ENCODE measurements at regions not wholly inside any gene's neighbourhood (a gene's known extent, or its start where the extent isn't known, plus 50 kb on each side); places are given as distances from the start of the nearest gene placed in this dataset.

GRCh38 chr3:173255555-173255954 is 114.5 kb upstream of the SPATA16 start:
- no peak overlapping the region for H3K27ac Mint-ChIP-seq
- DNase-seq (ENCODE audit: low spot score) (no peak), ATAC-seq (no peak)
- H3K4me3 Mint-ChIP-seq, result no peak overlapping the region
- CTCF ChIA-PET, result no interaction called here
- POLR2A ChIA-PET, result no interaction called here
- peaks cover 10% of the 10 kb centered on the region for H3K36me3 Mint-ChIP-seq
- peaks cover 12% of the 10 kb centered on the region for H3K27me3 Mint-ChIP-seq (ENCODE audit: low read depth)
- H3K4me1 Mint-ChIP-seq, result peaks cover 31% of the 10 kb centered on the region
- H3K9me3 Mint-ChIP-seq, result peaks cover 12% of the 10 kb centered on the region
- TF ChIP-seq NR1H2 (CRISPR knock-in tag; IDR thresholded peaks at IDR 0.05), result no peak
- TF ChIP-seq ZNF263 (CRISPR knock-in tag; IDR thresholded peaks at IDR 0.05; ENCODE audit: low read depth), result no peak
- TF ChIP-seq, protein P1, sequence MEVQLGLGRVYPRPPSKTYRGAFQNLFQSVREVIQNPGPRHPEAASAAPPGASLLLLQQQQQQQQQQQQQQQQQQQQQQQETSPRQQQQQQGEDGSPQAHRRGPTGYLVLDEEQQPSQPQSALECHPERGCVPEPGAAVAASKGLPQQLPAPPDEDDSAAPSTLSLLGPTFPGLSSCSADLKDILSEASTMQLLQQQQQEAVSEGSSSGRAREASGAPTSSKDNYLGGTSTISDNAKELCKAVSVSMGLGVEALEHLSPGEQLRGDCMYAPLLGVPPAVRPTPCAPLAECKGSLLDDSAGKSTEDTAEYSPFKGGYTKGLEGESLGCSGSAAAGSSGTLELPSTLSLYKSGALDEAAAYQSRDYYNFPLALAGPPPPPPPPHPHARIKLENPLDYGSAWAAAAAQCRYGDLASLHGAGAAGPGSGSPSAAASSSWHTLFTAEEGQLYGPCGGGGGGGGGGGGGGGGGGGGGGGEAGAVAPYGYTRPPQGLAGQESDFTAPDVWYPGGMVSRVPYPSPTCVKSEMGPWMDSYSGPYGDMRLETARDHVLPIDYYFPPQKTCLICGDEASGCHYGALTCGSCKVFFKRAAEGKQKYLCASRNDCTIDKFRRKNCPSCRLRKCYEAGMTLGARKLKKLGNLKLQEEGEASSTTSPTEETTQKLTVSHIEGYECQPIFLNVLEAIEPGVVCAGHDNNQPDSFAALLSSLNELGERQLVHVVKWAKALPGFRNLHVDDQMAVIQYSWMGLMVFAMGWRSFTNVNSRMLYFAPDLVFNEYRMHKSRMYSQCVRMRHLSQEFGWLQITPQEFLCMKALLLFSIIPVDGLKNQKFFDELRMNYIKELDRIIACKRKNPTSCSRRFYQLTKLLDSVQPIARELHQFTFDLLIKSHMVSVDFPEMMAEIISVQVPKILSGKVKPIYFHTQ (CRISPR knock-in tag; IDR thresholded peaks at IDR 0.05), result no peak
- TF ChIP-seq E2F4 (CRISPR knock-in tag; IDR thresholded peaks at IDR 0.05; ENCODE audit: borderline replicate concordance, low read depth), result no peak
- no peak for TF ChIP-seq SOX15 (CRISPR knock-in tag; IDR thresholded peaks at IDR 0.05)
- TF ChIP-seq, protein P2, sequence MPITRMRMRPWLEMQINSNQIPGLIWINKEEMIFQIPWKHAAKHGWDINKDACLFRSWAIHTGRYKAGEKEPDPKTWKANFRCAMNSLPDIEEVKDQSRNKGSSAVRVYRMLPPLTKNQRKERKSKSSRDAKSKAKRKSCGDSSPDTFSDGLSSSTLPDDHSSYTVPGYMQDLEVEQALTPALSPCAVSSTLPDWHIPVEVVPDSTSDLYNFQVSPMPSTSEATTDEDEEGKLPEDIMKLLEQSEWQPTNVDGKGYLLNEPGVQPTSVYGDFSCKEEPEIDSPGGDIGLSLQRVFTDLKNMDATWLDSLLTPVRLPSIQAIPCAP (CRISPR knock-in tag; IDR thresholded peaks at IDR 0.05), result no peak
- TF ChIP-seq GTF2I (CRISPR knock-in tag; conservative IDR thresholded peaks at IDR 0.05), result no peak
- TF ChIP-seq PRRX2 (CRISPR knock-in tag; IDR thresholded peaks at IDR 0.05), result no peak
- no peak for TF ChIP-seq ATF3 (CRISPR knock-in tag; conservative IDR thresholded peaks at IDR 0.05)
- TF ChIP-seq, protein P3, sequence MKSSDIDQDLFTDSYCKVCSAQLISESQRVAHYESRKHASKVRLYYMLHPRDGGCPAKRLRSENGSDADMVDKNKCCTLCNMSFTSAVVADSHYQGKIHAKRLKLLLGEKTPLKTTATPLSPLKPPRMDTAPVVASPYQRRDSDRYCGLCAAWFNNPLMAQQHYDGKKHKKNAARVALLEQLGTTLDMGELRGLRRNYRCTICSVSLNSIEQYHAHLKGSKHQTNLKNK (CRISPR knock-in tag; IDR thresholded peaks at IDR 0.05), result no peak
- TF ChIP-seq FOXP1 (CRISPR knock-in tag; IDR thresholded peaks at IDR 0.05; ENCODE audit: borderline replicate concordance), result no peak
- TF ChIP-seq ZNF671 (CRISPR knock-in tag; IDR thresholded peaks at IDR 0.05), result no peak
- TF ChIP-seq, protein P4, sequence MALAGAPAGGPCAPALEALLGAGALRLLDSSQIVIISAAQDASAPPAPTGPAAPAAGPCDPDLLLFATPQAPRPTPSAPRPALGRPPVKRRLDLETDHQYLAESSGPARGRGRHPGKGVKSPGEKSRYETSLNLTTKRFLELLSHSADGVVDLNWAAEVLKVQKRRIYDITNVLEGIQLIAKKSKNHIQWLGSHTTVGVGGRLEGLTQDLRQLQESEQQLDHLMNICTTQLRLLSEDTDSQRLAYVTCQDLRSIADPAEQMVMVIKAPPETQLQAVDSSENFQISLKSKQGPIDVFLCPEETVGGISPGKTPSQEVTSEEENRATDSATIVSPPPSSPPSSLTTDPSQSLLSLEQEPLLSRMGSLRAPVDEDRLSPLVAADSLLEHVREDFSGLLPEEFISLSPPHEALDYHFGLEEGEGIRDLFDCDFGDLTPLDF (CRISPR knock-in tag; IDR thresholded peaks at IDR 0.05), result no peak
- TF ChIP-seq ZNF317 (CRISPR knock-in tag; IDR thresholded peaks at IDR 0.05; ENCODE audit: borderline replicate concordance, low read depth), result no peak
- TF ChIP-seq FOXK1 (CRISPR knock-in tag; IDR thresholded peaks at IDR 0.05), result no peak
- TF ChIP-seq USF2 (CRISPR knock-in tag; IDR thresholded peaks at IDR 0.05), result no peak

DNA sequence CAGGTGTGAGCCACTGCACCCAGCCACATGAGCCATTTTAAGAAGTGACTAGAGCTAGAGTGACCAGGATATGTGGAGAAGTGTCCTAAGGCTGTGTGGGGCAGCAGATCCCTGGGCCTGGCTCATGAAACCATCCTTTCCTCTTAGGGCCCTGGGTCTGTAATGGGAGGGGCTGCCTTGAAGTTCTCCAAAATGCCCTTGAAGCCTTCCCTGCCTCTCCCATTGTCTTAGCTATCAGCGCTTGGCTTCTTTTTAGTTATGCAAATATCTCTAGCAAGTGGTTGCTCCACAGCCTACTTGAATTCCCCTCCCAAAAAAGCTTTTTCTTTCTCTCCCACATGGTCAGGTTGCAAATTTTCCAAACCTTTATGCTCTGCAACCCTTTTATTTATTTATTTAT is 112.4 kb upstream of the SPATA16 start:
- DNase-seq (ENCODE audit: low spot score) (no peak), ATAC-seq (peak; percentile 95)
- peaks cover 30% of the 10 kb centered on the region for H3K4me1 Mint-ChIP-seq
- ChIA-PET CTCF (no interaction called here), POLR2A (interaction anchor here (0.6 kb wide), 1 partner anchor 12 kb away, joined by 4 read pairs; no protein-coding TSS in a partner anchor)
- H3K36me3 Mint-ChIP-seq, result peaks cover 17% of the 10 kb centered on the region
- no peak overlapping the region for H3K27ac Mint-ChIP-seq
- peaks cover 32% of the 10 kb centered on the region for H3K9me3 Mint-ChIP-seq
- peaks cover 12% of the 10 kb centered on the region for H3K27me3 Mint-ChIP-seq (ENCODE audit: low read depth)
- H3K4me3 Mint-ChIP-seq, result no peak overlapping the region
- TF ChIP-seq, protein P5, sequence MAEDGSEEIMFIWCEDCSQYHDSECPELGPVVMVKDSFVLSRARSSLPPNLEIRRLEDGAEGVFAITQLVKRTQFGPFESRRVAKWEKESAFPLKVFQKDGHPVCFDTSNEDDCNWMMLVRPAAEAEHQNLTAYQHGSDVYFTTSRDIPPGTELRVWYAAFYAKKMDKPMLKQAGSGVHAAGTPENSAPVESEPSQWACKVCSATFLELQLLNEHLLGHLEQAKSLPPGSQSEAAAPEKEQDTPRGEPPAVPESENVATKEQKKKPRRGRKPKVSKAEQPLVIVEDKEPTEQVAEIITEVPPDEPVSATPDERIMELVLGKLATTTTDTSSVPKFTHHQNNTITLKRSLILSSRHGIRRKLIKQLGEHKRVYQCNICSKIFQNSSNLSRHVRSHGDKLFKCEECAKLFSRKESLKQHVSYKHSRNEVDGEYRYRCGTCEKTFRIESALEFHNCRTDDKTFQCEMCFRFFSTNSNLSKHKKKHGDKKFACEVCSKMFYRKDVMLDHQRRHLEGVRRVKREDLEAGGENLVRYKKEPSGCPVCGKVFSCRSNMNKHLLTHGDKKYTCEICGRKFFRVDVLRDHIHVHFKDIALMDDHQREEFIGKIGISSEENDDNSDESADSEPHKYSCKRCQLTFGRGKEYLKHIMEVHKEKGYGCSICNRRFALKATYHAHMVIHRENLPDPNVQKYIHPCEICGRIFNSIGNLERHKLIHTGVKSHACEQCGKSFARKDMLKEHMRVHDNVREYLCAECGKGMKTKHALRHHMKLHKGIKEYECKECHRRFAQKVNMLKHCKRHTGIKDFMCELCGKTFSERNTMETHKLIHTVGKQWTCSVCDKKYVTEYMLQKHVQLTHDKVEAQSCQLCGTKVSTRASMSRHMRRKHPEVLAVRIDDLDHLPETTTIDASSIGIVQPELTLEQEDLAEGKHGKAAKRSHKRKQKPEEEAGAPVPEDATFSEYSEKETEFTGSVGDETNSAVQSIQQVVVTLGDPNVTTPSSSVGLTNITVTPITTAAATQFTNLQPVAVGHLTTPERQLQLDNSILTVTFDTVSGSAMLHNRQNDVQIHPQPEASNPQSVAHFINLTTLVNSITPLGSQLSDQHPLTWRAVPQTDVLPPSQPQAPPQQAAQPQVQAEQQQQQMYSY (CRISPR knock-in tag; IDR thresholded peaks at IDR 0.05), result no peak
- TF ChIP-seq TP53 (CRISPR knock-in tag; IDR thresholded peaks at IDR 0.05) (no peak), ZNF671 (CRISPR knock-in tag; IDR thresholded peaks at IDR 0.05) (no peak), SMAD3 (CRISPR knock-in tag; IDR thresholded peaks at IDR 0.05; ENCODE audit: borderline replicate concordance) (no peak), MAX (CRISPR knock-in tag; IDR thresholded peaks at IDR 0.05) (no peak), ATF1 (CRISPR knock-in tag; IDR thresholded peaks at IDR 0.05) (no peak), ZNF263 (CRISPR knock-in tag; IDR thresholded peaks at IDR 0.05; ENCODE audit: low read depth) (no peak), JUN (CRISPR knock-in tag; IDR thresholded peaks at IDR 0.05) (no peak), RORB (CRISPR knock-in tag; IDR thresholded peaks at IDR 0.05) (no peak), ZNF232 (CRISPR knock-in tag; IDR thresholded peaks at IDR 0.05) (no peak)
- TF ChIP-seq, protein P6, sequence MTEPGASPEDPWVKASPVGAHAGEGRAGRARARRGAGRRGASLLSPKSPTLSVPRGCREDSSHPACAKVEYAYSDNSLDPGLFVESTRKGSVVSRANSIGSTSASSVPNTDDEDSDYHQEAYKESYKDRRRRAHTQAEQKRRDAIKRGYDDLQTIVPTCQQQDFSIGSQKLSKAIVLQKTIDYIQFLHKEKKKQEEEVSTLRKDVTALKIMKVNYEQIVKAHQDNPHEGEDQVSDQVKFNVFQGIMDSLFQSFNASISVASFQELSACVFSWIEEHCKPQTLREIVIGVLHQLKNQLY (CRISPR knock-in tag; IDR thresholded peaks at IDR 0.05), result no peak
